NCI-H146 treated with DMSO at 0.1 percent for 48 hours (cell line): ENCODE measurements at regions not wholly inside any gene's neighbourhood (a gene's known extent, or its start where the extent isn't known, plus 50 kb on each side); places are given as distances from the start of the nearest gene placed in this dataset.

ENCODE experiments used
- DNase-seq: peaks from one replicate; lab custom pipeline; 2025; ENCODE audit not compliant: unreplicated experiment; lab: John Stamatoyannopoulos, UW

DNA sequence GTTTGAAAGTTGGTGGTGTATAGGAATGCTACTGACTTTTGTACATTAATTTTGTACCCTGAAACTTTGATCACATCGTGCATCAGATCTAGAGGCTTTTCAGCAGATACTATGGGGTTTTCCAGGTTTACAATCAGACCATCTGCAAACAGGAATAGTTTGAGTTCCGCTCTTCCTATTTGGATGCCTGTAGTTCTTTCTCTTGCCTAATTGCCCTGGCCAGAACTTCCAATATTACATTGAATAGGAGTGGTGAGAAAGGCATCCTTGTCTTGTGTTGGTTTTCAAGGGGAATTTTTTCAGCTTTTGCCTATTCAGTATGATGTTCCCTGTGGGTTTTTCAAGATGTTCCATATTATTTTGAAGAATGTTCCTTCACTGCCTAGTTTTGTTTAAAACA is 633.5 kb downstream of the KCNJ3 start:
- DNase-seq = no peak

DNA sequence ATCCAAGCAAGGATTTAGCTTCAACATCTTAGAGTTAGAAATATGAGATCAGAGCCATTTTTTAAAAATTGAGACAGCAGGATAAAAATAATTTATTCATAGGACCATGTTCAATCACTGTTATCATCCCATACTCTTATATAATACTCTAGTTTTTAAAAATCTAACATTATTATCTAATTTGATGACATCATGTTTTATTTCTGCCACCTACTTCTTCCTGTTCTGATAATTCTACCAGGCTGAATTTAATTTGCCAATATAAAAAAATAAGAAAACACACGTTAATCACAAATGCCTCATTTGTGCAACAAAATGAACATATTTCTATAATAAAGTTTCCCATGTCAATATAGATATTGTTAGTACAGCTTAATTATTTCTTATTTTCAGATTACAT is 621.7 kb downstream of the KCNJ3 start:
- DNase-seq = no peak

DNA sequence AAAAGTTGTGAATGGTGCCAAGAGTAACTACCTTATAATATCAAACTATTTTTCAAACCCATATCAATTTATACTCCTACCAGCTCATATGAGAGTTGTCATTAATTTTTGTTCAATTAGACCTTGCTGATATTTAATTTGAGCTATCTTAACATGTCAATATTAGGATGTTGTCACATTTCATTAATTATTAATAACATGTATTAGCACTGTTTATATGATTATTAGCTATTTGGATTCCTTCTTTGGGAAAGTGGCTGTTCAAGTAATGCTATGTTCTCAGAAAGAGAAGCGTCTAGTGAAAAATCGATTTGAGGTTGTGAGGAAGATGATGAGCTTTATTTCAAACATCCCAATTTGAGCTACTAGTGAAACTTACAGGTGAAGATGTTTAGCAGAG is 620.2 kb downstream of the KCNJ3 start:
- DNase-seq = no peak

DNA sequence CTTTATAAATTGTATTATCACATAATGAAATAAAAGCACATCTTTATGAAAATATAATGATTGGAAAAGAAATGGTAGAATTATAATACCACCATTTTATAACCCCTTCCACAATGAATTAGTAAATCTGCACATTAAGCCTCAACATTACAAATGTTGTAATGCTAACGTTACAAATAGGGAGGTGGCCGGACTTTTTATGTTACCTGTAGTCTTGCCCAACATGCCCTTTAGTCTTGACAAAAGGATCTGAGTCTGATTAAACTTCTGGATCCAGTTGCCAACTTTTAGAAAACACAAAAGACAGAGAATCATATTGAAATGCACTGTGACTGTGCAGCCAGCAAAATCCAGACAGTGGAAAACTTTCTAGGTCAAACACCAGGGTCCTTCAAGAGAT is 617.3 kb downstream of the KCNJ3 start:
- no peak for DNase-seq

DNA sequence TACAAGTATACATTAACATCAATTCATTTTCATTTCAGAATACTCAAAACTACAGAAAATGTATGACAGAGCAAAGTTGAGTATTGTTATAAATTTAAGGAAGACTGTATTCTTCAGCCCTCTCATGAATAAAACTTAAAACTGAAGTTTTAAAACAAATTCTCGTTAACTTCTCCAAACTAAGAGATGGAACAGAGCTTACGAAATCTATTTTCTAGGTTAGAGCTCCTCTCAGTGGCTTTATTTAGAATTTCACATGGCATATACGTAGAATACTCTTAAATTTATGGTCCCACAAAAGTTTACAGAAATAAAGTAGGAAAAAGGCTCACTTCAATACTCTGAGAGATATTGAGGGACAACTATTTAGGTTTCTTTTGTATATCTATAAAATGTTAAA is 612.1 kb downstream of the KCNJ3 start:
- no peak for DNase-seq

DNA sequence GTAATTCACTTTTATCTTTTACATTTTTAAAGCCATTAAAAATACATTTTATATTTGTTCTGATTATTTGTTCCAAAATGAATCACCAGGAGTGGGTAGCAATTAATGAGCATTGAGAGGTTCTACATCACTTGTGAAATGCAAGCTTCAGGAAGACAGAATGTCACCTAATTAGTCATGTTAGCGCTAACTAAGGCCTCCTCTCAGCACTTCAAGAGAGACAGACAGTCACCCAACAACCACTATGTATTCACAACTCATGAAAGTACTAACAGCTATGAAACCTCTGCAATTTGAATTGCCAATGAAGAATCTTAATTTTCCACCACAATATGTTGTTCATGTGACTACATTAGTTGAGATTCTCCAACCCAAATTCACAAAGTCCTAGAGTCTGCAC is 611.0 kb downstream of the KCNJ3 start:
- no peak for DNase-seq

DNA sequence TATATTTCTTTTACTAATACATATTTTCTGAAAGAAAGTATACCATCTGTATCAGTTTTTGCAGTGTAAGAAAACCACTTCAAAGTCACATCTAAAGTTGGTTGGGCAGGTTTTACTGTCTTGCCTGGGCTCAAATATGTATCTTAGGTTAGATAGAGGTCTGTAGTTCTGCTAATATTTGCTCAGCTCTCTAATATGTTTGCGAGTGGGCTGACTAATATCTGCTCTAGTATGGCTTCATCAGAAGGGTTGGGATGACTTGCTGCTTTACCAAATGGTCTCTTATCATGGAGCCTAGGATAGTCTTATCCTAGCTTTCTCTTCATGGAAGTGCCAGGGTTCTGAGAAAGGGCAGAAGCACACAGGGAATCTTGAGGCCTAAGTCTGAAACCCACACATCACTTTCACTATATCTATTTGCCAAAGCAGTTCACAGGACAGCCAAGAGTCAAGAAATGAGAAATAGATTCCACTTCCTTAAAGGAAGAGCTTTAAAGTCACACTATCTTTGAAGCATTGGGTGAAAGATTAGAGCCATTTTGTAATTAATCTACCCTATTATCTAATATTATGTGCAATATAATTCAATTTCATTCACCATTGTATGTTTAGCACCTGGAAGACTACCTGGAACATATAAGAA is 610.0 kb downstream of the KCNJ3 start:
- peak; percentile 12 for DNase-seq

DNA sequence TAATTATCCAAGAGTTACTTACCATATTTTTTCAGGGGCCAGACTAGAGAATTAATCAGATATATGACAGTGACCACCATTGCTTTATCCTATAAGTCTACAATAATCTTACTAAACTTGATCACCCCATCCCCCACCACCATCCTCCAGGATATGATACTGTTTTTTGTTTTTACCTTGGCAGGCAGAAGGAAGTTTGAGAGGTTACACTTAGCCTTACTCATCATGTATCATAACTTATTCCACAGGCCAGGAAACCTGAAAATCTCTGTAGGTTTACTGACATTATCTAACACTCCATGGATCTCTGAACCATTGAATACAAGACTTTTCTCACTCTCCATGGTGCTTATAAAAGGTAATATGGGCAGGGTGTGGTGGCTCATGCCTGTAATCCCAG is 602.7 kb downstream of the KCNJ3 start:
- DNase-seq = no peak

DNA sequence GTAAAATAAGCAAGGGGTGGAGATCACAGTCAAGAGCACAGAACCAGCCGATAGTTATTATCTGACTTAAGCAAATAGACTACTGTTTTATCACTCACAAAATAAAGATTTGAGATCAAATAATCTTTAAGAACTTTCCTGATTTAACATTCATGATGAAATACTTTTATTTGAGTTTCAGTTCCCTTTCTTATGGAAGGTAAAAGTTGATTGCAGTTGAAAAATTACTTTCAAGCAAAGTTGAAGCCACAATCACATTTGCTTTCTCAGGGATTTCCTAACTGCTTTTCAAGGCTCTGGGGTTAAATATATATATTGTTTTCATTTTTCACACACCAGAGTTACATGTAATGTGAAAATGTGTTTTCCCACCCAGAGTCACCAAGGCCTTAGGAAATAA is 599.5 kb downstream of the KCNJ3 start:
- DNase-seq = no peak

DNA sequence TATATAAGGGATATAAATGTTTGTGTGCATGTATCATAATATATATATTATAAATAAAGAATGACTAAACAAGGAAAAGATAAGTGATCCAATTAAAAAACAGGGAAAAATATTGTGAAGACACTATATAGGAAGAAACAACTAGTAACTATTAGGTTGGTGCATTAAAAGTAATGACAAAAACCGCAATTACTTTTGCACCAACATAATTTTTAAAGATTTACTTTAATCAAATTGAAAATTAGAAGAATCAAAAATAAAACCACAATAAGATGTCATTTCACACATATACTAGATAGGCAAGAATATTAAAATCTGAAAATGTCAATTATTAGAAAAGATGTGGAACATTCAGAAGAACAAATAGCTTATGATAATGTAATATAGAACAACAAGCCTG is 595.9 kb downstream of the KCNJ3 start:
- DNase-seq = no peak

DNA sequence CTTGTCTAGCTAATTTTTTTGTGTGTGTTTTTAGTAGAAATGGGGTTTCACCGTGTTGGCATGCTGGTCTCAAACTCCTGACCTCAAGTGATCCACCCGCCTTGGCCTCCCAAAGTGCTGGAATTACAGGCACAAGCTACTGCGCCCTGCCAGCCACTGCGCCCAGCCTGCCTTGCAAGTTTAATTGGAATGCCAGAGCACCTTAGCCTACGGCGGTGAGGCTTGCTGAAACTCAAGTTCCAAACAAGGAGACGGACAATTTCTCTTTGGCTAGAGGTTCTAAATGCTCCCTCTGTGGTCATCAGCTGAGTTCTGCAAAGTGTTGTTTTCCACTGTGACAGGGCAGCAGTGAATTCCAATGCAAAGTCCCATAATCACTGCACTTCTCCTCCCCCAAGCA is 583.4 kb downstream of the KCNJ3 start:
- no peak for DNase-seq

DNA sequence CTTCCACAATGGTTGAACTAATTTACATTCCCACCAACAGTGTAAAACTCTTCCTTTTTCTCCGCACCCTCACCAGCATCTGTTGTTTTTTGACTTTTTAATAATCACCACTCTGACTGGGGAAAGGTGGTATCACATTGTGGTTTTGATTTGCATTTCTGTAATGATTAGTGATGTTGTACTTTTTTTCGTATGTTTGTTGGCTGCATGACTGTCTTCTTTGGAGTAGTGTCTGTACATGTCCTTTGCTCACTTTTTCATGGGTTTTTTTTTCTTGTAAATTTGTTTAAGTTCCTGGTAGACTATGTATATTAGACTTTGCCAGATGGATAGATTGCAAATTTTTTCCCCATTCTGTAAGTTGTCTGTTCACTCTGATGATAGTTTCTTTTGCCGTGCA is 574.8 kb downstream of the KCNJ3 start:
- no peak for DNase-seq

DNA sequence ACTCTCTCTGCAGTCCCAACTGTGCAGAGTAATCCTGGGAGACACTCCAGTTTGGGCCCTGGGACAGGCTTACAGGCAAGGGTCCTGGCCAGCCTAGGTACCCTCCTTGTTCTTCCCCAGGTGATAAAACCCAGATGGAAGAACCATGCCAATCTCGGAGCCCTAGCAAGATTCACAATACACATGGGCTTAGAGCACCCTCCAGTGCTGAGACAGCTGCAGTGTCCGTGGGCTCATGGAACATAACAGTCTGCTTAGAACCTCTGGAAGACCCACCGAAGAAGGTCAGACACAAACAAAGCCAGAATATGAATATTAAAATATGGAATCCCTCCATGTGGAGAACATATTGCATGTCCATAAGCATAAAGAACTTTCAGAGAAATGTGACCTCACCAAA is 568.1 kb downstream of the KCNJ3 start:
- no peak for DNase-seq

DNA sequence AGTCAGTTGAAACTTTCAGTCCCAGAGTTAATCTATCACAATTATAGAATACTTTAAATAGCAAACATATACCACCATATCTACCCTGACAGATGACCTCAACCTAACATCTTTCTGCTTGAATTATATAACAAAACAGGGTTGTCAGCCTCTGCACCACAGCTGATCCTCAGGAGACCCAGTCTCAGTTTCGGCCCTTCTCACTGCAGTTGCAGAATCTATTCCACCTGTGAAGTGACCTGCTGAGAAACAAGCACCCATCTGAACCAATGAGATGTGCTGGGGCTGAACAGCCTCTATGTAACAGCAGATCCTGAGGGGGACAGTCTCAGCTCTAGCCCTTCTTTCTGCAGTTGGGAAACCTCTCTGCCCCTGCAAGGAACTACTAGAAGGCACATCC is 567.6 kb downstream of the KCNJ3 start:
- no peak for DNase-seq

DNA sequence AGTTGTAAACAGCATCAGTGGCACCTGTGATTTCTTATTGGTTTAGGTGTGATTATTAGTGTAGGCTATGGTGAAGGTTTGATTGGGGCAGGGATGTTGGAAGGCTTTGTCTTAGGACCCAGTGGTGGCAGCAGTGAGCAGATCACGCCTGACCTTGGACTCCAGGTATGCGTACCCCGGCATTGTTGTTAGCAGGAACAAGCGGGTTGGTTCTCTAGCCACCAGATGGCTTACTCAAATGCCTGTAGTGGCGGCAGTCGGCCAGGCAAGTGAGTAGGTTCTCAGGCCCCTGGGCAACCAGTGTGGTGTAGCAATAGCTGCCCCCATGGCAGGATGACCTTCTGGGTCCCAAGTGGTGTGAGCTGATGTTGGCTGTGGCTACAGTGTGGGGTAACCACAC is 558.3 kb downstream of the KCNJ3 start:
- DNase-seq = no peak

DNA sequence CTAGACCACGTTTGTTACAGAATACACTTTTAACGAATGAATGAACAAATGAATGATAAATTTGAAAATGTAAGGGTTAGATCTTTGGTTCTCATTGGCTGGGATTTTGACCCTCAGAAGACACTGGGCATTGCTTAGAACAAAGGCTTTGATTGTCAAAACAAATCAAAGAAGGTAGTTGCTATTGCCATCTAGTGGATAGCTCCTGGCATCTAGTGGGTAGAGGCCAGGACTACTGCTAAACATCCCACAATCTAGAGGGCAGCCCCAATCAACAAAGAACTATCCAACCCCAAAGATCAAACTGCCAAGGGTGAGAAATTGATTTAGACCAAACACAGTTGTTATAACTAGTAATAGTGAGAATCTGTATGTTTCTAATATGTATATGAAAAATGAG is 552.3 kb downstream of the KCNJ3 start:
- no peak for DNase-seq

DNA sequence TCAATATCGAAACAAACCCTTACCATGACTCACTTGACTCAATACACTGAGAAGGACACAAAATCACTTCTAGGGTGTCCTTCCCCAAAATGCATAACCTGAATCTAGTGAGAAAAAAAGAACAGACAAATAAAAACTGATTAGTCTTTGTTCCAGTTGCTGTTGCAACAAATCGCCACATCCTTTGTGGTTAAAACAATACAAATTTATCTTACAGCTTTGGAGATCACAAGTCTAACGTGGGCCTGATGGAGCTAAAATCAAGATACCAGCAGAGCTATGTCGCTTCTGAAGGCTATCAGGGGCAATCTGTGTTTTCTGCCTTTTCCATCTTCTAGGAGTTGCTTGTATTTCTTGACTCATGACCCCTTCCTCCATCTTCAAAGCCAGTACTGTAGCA is 541.7 kb downstream of the KCNJ3 start:
- DNase-seq = no peak

DNA sequence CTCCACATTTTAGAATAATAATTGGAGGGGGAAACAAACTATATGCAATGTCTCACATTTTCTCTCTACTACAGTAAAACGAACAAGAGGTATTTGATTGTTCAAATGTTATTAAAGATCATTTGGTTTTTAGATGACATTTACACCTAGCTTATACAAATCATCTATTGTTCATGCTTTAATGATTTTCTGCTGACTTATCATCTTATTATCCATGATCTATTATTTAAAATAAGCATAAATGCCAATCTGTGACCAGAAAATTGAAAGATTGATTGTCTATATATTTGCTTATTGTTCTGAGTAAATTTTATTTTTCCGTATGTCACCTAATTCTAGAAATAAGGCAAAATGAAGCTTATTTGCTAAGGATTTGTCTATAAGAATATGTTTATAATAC is 537.2 kb downstream of the KCNJ3 start:
- no peak for DNase-seq

DNA sequence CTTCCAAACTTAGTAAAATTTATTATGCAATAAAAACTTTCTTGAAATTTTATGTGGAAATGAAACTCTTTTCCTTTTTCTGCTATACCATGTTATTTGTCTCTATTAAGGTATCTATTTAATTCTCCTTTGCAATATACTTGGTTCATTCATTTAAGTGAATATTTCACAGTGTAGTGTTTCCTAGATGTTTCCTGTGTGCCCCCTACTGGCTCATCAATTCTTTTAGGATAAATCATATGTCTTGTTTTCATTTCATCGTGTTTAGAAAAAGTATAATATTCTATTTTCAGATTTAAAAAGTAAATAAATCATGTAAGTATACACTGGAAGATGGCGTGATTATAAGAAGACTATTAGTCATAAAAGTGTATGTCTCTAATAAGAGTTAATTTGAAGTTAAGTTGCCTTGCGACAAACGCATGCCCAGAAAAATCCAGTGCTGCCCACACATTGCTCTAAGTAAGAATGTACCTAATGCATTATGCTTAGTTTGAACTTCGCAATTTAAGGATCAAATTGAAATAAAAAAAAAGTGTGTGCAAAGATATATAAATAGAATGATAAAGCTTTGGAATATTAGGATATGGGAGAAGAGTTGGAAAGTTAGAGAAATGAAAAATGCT is 525.4 kb downstream of the KCNJ3 start:
- peak; percentile 41 for DNase-seq

DNA sequence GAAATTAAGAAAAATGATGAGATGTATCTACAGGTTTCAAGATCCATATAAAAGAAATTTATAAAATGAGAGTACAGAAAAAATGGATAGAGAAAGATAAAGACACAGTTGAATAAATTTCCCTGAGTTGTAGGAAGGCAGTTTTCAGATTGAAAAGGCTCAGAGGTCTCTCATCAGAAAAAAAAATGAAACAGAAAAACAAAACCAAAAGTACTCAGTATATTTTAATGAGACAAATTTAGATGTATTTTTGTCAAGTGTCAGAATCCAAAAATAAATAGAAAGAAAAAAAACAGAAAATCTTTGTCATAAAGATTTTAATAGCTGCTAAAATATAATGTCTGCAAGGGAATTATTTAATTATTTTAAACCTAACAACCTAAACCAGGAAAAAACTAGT is 520.5 kb downstream of the KCNJ3 start:
- DNase-seq = no peak

DNA sequence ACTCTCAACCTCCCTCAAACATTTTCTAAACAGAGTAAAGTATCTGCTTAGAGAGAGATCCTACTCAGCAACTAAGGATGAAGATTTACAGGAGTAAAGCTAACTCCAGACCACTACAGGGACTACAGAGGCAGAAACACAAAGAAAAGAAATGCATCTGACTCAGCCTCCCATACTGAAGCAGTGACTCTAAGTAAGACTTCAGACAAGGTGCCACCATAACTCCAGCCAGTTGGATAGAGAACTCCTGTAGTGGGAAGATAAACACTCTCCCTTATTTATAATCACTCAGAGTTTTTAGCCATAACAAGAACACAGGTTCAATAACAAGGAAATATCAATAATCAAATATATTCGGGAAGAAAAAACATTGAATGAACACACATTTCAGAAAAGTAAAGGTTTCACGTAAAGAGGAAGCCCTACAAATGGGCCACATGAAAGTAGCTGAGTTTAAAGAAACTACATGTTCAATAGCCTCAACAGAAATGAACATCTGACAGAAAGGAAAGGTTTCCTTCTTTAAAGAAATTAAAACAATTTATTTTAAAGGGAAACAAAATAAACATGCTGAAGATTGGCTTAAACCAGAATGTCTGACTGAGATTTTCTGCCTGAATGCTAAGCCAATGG is 519.9 kb downstream of the KCNJ3 start:
- DNase-seq = no peak

DNA sequence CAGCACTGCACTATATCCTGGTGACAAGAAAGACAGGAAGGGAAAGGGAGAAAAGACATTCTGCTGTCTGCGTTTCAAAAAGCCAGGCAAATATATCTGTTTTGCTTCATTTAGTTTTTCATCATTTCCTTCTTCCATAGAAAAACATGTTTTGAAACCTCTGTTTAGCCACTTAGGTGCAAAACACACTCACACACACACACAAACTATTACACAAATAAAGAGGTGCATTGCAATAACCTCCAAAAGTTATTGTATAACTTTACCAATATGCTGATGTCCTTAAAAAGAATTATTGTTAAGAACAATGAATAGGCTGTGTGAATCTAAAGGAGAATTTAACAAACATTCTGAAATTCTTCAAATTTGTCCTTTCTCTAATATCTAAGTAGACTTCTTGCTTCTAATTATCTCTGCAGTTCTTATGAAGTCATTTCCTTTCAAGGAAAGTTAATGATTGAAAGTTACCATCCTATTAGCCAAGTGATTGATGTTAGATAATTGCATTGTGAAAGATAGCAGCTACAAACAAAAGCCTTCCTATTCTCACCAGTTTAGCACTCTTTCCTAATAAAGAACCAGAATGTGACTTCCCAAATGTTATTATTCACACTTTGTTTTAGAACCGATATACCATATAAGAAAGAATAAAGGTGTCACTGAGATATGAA is 516.7 kb downstream of the KCNJ3 start:
- DNase-seq = no peak
